Uterus (tissue), 2 donors: ENCODE measurements at regions not wholly inside any gene's neighbourhood (a gene's known extent, or its start where the extent isn't known, plus 50 kb on each side); places are given as distances from the start of the nearest gene placed in this dataset.

Experiments used
- CTCF ChIP-seq, 4 experiments: fragments of 200-600 bp in 2 of 4; fragments of 450-650 bp in 2 of 4; sonication (generic) in 2 of 4; IDR thresholded peaks; one replicate each; pipeline ENCODE4 v1.5.1; 2016 to 2019; ENCODE audit warnings: antibody characterized with exemption in 4 of 4, mild to moderate bottlenecking in 2 of 4, moderate library complexity in 1 of 4
- POLR2A ChIP-seq, 2 donors: fragments of 450-650 bp; IDR thresholded peaks; one replicate each; pipeline ENCODE4 v1.6.1; 2016; ENCODE audit warnings: antibody characterized with exemption in 2 of 2, mild to moderate bottlenecking in 1 of 2, moderate library complexity in 1 of 2

- TF ChIP-seq POLR2A (IDR thresholded peaks at IDR 0.05) (no peak), CTCF (IDR thresholded peaks at IDR 0.05) (no peak)
Observed at GRCh38 chr11:123334925-123335324, 95.1 kb upstream of the GRAMD1B start.
